IMR-90 (cell line): ENCODE measurements at regions not wholly inside any gene's neighbourhood (a gene's known extent, or its start where the extent isn't known, plus 50 kb on each side); places are given as distances from the start of the nearest gene placed in this dataset.
"Not testable (repeated sequence)": the region's sequence is repeated elsewhere in the genome, so short reads cannot be mapped to it uniquely, and the experiment has no call there.

ENCODE experiments used
- ATAC-seq: fragments of 200-7000 bp; cut with Tn5 transposase; 2 replicates; pipeline ENCODE4 v1.9.1; 2020; ENCODE audit warnings: low read depth, mild to moderate bottlenecking, moderate library complexity
- BruUV-seq: library from RNA; stranded (reverse); fragments of 400-500 nt; replicated peaks from 2 replicates; lab custom pipeline; 2021; lab: Mats Ljungman, UMichigan
- CTCF ChIA-PET: fragments of 300-600 bp; formaldehyde crosslinking; extraction: SDS; loops from one replicate; lab custom pipeline; 2021; ENCODE audit warnings: antibody characterized with exemption; lab: Yijun Ruan, JAX
- POLR2A ChIA-PET: fragments of 300-600 bp; sonication (Branson Sonifier 250); formaldehyde crosslinking; loops from one replicate; lab custom pipeline; 2022; ENCODE audit warnings: antibody characterized with exemption; ENCODE audit not compliant: unreplicated experiment; lab: Charles Lee
- DNase-seq: peaks from one replicate; pipeline ENCODE4 v3.0.0; 2013
- H2AFZ ChIP-seq: replicated peaks from 2 replicates; pipeline ENCODE3; 2013; ENCODE audit warnings: low read length, mild to moderate bottlenecking; ENCODE audit not compliant: poor library complexity
- H2AK5ac ChIP-seq: 2 replicates; pipeline ENCODE4 v1.6.1; 2013; ENCODE audit warnings: low read depth, low read length, inconsistent platforms
- H2AK9ac ChIP-seq: replicated peaks from 2 replicates; pipeline ENCODE3; 2013; ENCODE audit warnings: mild to moderate bottlenecking, low read depth, low read length, moderate library complexity; ENCODE audit not compliant: poor library complexity
- H2BK120ac ChIP-seq: 2 replicates; pipeline ENCODE4 v1.6.1; 2013; ENCODE audit warnings: low read depth, low read length, inconsistent platforms
- H2BK15ac ChIP-seq: 3 replicates; pipeline ENCODE4 v1.6.1; 2013; ENCODE audit warnings: low read depth, low read length, inconsistent platforms
- H2BK20ac ChIP-seq: 2 replicates; pipeline ENCODE4 v1.6.1; 2013; ENCODE audit warnings: low read depth, mild to moderate bottlenecking, inconsistent platforms, low read length, moderate library complexity
- H2BK5ac ChIP-seq: 2 replicates; pipeline ENCODE4 v1.6.1; 2013; ENCODE audit warnings: mild to moderate bottlenecking, low read depth, low read length, inconsistent platforms; ENCODE audit not compliant: poor library complexity, severe bottlenecking
- H3K14ac ChIP-seq: replicated peaks from 2 replicates; pipeline ENCODE4 v1.6.1; 2013; ENCODE audit warnings: low read depth, low read length, inconsistent platforms
- H3K18ac ChIP-seq: 2 replicates; pipeline ENCODE4 v1.6.1; 2013; ENCODE audit warnings: low read depth, low read length, control low read depth
- H3K23ac ChIP-seq: 2 replicates; pipeline ENCODE4 v1.6.1; 2013; ENCODE audit warnings: low read depth, low read length, inconsistent platforms
- H3K27ac ChIP-seq: 2 replicates; pipeline ENCODE4 v1.5.1; 2013; ENCODE audit warnings: mild to moderate bottlenecking, control low read depth, low read length; ENCODE audit not compliant: insufficient read depth
- H3K27me3 ChIP-seq: 2 replicates; pipeline ENCODE4 v1.6.1; 2013; ENCODE audit warnings: low read length; ENCODE audit not compliant: control insufficient read depth, insufficient read depth
- H3K36me3 ChIP-seq: 2 replicates; pipeline ENCODE4 v1.6.1; 2013; ENCODE audit warnings: low read length, mixed read lengths; ENCODE audit not compliant: control insufficient read depth, insufficient read depth
- H3K4ac ChIP-seq: 2 replicates; pipeline ENCODE4 v1.6.1; 2013; ENCODE audit warnings: low read depth, low read length, inconsistent platforms
- H3K4me1 ChIP-seq: 2 replicates; pipeline ENCODE4 v1.6.1; 2013; ENCODE audit warnings: low read length, mixed read lengths; ENCODE audit not compliant: control insufficient read depth, insufficient read depth
- H3K4me2 ChIP-seq: 2 replicates; pipeline ENCODE4 v1.6.1; 2013; ENCODE audit warnings: low read depth, mild to moderate bottlenecking, control low read depth, low read length, moderate library complexity
- H3K4me3 ChIP-seq: 2 replicates; pipeline ENCODE4 v1.5.1; 2013; ENCODE audit warnings: low read depth, mild to moderate bottlenecking, control low read depth, low read length, moderate library complexity; ENCODE audit not compliant: insufficient read depth
- H3K56ac ChIP-seq: 2 replicates; pipeline ENCODE4 v1.6.1; 2013; ENCODE audit warnings: low read length, inconsistent platforms; ENCODE audit not compliant: insufficient read depth; ENCODE audit errors: extremely low read depth
- H3K79me1 ChIP-seq, 2 experiments: 2 replicates each; pipeline ENCODE4 v1.6.1; 2013; ENCODE audit warnings: low read length in 2 of 2, inconsistent platforms in 1 of 2, low read depth in 1 of 2
- H3K9ac ChIP-seq: 2 replicates; pipeline ENCODE4 v1.6.1; 2013; ENCODE audit warnings: low read depth, low read length, control low read depth
- H3K9me1 ChIP-seq: 2 replicates; pipeline ENCODE4 v1.6.1; 2013; ENCODE audit warnings: low read length, inconsistent platforms; ENCODE audit not compliant: insufficient read depth
- H3K9me3 ChIP-seq: 2 replicates; pipeline ENCODE4 v1.6.1; 2013; ENCODE audit warnings: low read length; ENCODE audit not compliant: control insufficient read depth, insufficient read depth
- H4K20me1 ChIP-seq: 2 replicates; pipeline ENCODE4 v1.6.1; 2013; ENCODE audit warnings: low read length, inconsistent platforms; ENCODE audit not compliant: insufficient read depth
- H4K5ac ChIP-seq: 2 replicates; pipeline ENCODE4 v1.6.1; 2013; ENCODE audit warnings: mild to moderate bottlenecking, low read depth, low read length, control low read depth
- H4K8ac ChIP-seq, 2 experiments: 2 replicates each; pipeline ENCODE4 v1.6.1; 2013; ENCODE audit warnings: low read depth in 2 of 2, low read length in 2 of 2, control low read depth in 1 of 2, inconsistent platforms in 1 of 2
- H4K91ac ChIP-seq: 2 replicates; pipeline ENCODE4 v1.6.1; 2013; ENCODE audit warnings: low read depth, low read length, inconsistent platforms; ENCODE audit not compliant: insufficient read depth
- WGBS, 2 experiments: methylation state at CpG; one replicate each; pipeline versions ENCODE4 v1.1.5 to v1.1.7; 2013; ENCODE audit warnings: missing lambda C conversion rate in 2 of 2; ENCODE audit not compliant: insufficient read length in 1 of 2; ENCODE audit errors: extremely low coverage in 2 of 2; 5-methylcytosine and 5-hydroxymethylcytosine counted together
- dilution Hi-C: fragments of 300-500 bp; cut with HindIII; formaldehyde crosslinking; loops from one replicate; pipeline ENCODE4 v1.14.3; 2018; ENCODE audit warnings: low sequenced_read_pairs; ENCODE audit not compliant: unreplicated experiment
- in situ Hi-C: fragments of 300-500 bp; cut with MboI; formaldehyde crosslinking; loops from 3 replicates; pipeline ENCODE4 v1.14.3; 2019; ENCODE audit warnings: low sequenced_read_pairs, inconsistent platforms, mixed read lengths
- intact Hi-C: fragments of 100-400 bp; cut with micrococcal nuclease; formaldehyde crosslinking; loops from 2 replicates; pipeline ENCODE4 v1.10.0; 2022

GRCh38 chr9:38859827-38860226 lies 139.9 kb upstream of the FAM240B start:
- H2BK20ac ChIP-seq, dilution Hi-C loops, H3K4me3 ChIP-seq, H4K91ac ChIP-seq, H2AK5ac ChIP-seq, intact Hi-C loops, H3K79me1 ChIP-seq, H3K27ac ChIP-seq, H3K4ac ChIP-seq, H3K9me3 ChIP-seq, POLR2A ChIA-PET, H3K18ac ChIP-seq, H3K9me1 ChIP-seq, in situ Hi-C loops, H4K20me1 ChIP-seq, ATAC-seq, DNase-seq, H2AFZ ChIP-seq, BruUV-seq, H3K4me2 ChIP-seq, CTCF ChIA-PET, H3K36me3 ChIP-seq, H2AK9ac ChIP-seq, H3K4me1 ChIP-seq, H4K8ac ChIP-seq, H3K14ac ChIP-seq, H3K27me3 ChIP-seq, H2BK15ac ChIP-seq, H4K5ac ChIP-seq, H3K9ac ChIP-seq, H2BK5ac ChIP-seq, H2BK120ac ChIP-seq, H3K23ac ChIP-seq, H3K56ac ChIP-seq: not testable (repeated sequence)
- WGBS, 2 experiments: no CpG with 5 or more reads among the region's 1 CpG

GRCh38 chr9:38848966-38849365 lies 129.0 kb upstream of the FAM240B start:
- H4K20me1 ChIP-seq, H2BK120ac ChIP-seq, H3K14ac ChIP-seq, H3K9me1 ChIP-seq, H2BK20ac ChIP-seq, intact Hi-C loops, H2BK5ac ChIP-seq, H3K4me2 ChIP-seq, H3K4me3 ChIP-seq, DNase-seq, H2AFZ ChIP-seq, H2AK5ac ChIP-seq, H3K36me3 ChIP-seq, ATAC-seq, H3K79me1 ChIP-seq, H4K91ac ChIP-seq, POLR2A ChIA-PET, H3K23ac ChIP-seq, H4K5ac ChIP-seq, in situ Hi-C loops, BruUV-seq, H3K4me1 ChIP-seq, H3K9me3 ChIP-seq, CTCF ChIA-PET, H3K27ac ChIP-seq, H3K4ac ChIP-seq, H2AK9ac ChIP-seq, H3K27me3 ChIP-seq, H3K9ac ChIP-seq, H3K18ac ChIP-seq, H3K56ac ChIP-seq, dilution Hi-C loops, H2BK15ac ChIP-seq, H4K8ac ChIP-seq: not testable (repeated sequence)
- WGBS, 2 experiments: no CpG with 5 or more reads among the region's 10 CpGs
